HG02571 (cell line): ENCODE measurements at regions not wholly inside any gene's neighbourhood (a gene's known extent, or its start where the extent isn't known, plus 50 kb on each side); places are given as distances from the start of the nearest gene placed in this dataset.

ENCODE experiments used
- ATAC-seq: cut with Tn5 transposase; IDR thresholded peaks from one replicate; pipeline ENCODE4 v1.9.1; 2021; ENCODE audit warnings: mild to moderate bottlenecking, moderate library complexity; ENCODE audit not compliant: unreplicated experiment

DNA sequence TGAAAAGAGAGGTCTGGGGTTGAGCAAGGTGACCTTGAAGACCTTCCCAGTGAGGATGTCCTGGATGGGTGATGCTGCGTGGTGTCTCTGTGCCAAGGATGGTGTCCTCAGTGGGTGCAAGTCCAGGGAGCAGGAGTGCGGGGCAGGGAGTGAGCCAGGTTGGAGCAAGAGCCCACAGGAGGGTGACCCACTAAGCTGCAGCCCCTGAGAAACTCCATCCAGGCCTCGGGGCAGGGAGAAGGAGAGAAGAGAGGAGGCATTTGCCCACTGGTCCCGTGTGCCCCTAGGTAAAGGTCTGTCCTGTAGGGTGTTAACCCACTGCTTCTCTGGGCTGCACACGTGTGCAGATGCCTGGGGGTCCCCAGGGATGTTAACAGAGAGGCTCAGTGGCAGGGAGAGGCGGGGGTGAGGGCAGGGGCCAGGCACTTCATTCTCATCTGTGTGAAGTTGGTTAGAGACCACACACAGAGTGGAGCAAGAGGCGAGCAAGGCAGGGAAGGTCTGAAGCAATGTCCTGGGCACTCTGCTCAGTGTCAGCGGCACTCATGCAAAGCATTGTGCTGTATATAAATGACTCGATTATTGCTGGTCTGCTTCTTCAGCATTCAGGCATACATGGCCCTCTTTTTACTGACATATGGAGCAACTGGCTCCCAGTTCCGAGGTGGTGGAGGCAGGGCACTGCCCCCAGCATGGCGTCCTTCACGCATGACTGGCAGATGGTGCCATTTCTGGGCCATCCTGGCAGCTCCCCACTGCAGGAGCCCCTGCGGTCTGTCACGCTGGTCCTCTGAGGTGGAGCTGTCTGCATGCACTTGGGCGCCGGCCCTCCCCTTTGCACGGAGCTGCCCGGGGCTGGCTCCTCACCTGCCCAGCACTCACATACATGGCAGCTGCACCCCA lies 117.2 kb upstream of the HS6ST1 start:
- ATAC-seq: no peak

DNA sequence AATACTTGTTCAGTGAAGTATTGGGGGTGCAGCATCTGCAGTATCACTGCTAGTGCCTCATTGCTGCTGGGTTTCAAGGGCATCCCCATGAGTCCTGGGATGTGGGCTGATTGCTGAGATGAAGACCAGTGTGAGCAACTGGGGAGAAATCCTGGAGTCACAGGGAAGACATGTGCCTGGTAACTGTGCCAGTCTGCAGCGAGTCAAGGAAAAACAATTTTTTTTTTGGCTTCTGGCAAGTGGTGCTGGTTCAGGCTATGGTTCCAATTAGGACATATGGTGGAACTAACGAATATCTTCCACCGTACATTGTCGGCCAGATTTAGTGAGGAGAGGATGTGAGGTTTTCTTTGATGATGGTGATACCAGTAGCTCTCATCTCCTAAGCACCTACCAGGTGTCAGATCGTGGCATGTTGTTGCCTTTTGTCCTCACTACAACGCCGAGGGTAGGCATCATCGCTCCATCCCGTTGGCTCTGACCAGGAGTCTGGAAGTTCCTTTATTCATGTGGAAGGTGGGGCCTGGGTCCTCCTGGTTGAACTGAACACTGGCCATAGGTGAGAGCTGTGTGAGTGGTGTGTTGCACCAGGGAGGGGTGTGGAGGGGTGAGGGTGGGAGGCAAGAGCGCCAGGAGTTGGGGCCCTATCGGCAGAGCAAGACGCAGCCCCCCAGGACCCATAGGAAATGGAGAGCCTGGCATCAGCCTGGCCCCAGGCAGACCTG lies 118.0 kb upstream of the HS6ST1 start:
- no peak for ATAC-seq

DNA sequence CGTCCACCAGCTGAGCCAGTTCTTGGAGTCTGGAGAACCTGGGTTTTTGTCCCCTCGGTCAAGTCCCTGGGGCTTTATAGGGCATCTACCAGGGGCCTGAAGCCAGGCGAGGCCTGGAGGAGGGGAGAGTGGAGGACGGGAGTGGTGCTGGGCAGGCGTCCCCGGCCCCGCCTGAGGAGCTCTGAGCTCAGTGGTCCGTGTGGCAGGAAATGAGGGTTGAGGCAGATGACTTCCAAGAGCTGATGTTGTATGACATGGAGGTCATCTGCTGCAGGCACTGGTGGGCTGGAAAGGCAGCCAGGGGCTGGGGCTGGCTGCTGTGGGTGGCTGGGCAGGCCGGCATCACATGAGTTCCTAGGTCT lies 118.5 kb upstream of the HS6ST1 start:
- ATAC-seq: no peak

- no peak for ATAC-seq
These were observed 119.4 kb upstream of the HS6ST1 start for GRCh38 chr2:128438091-128438490.

DNA sequence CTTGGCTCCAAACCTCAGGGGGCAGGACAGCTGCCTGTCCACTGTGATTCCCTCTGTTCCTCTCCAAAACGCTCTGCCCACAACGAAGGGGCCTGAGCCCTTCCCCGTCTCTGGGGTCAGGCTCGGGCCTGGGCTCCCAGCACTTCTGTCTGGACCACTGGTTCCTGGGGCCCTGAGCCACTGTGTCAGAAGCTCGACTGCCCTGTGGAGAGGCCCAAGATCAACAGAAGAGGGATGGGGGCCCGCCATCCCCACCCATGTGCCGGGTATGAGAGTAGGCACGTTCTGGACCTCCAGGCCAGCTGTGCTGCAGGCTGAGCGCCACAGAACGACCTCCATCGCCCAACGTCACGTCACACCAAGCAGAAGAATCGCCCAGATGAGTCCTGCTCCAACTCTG lies 119.9 kb upstream of the HS6ST1 start:
- no peak for ATAC-seq

- ATAC-seq: no peak
These were observed 120.5 kb upstream of the HS6ST1 start for GRCh38 chr2:128439031-128439790.

DNA sequence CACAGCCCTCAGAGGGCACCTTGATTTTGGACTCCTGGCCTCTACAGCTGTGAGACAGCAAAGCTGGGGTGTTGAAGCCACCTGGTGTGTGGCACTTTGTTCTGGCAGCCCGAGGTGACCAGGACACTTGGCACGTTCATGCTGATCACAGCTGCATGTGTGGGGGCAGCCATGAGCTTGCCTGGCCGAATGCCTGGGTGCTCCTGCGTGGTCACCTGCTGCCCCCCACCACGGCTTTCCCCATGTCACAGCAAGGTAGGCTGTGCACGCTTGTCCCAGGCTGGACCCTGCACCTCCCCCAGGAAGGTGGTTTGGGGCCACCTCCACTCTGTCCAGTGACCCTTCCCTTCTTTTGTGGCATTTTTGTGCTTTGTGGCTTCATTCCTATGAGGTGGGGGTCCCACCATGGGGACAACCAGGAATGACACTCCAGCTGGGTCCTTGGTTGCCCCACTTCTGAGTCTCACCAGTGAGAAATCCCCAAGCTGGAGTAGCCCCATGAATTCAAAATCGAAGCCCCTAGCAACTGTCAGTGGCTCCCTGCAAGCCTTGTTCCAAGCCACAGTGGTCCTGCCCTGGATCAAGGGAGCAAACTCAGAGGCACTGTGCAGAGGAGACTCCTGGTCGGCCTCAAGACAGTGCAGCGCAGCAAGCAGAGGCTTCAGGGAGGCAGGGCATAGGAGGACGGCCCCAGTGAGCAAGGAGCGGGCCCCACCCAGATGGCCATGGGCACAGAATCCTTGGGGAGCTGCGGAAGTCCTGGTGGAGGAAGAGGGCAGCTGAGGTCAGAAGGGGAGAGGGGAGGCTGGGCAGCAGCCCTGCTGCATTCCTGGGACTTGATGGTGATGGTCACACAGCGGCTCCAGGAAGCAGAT lies 121.4 kb upstream of the HS6ST1 start:
- no peak for ATAC-seq

GRCh38 chr2:128440666-128441340 lies 122.1 kb upstream of the HS6ST1 start:
- ATAC-seq: no peak

DNA sequence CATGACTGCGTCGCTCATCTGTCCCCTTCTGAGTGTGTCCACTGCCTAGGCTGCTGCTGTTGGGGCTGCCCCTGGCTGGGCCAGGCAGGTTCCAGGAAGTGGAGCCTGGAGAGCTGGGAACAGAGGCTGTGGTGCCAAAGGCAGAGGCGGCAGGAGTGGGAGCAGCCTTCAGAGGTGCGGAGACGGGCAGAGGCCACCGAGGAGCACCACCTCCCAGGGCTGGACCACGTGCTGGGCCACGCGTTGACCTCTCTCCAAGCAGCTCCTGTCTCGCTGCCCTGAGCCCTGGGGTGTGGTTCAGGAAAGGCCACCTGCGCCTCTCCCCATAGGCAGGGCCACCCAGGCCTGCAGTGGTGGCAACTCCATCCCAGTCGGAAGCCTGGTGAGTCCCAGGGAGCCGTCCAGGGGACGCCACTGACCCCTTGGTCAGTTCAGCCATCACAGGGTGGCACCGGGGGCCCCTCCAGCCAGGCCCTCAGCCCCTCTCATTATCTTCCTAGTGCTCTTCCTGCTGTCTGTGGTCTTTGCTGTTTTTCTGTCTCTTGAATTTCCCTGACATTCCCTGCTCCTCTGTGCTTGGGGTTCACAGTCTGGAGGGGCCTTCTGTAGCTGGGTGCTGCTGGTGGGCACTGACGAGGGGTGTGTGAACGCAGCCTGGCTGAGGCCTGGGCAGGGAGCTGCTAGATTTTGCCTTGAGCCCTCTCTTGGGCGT lies 122.8 kb upstream of the HS6ST1 start:
- ATAC-seq: no peak

DNA sequence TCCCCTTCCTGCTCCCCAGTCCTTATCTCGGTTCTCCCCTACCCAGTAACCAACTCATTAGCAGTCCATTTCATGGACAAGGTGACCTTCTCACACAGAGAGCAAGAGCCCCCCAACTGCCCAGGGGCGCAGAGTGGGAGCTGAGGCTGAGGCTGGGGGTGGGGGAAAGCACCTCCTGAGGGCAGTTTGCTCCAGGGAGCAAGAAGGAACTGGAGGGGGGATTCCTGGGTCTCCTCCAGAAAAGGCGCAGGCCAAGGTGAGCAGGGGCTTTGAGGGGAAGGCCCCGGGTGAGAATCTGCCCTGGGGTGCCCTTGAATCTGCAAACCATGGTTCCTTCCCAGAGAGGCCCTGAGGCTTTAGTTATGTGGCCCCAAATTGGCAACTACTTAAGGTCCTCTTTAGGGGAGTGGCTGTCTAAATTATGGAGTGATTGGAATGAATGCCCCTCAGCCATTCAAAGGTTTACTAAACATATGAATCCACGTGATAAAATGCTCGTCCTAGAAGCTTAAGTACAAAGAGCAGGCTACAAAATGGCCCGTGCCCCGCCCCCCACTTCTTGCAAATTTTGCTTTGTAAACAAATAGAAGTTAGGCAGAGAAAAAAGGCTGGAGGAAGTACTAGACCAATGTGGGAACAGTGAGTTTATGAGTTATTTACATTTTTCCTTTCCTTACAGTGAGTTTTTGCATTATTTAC lies 123.5 kb upstream of the HS6ST1 start:
- no peak for ATAC-seq

GRCh38 chr2:128442891-128443302 lies 124.2 kb upstream of the HS6ST1 start:
- ATAC-seq: no peak

DNA sequence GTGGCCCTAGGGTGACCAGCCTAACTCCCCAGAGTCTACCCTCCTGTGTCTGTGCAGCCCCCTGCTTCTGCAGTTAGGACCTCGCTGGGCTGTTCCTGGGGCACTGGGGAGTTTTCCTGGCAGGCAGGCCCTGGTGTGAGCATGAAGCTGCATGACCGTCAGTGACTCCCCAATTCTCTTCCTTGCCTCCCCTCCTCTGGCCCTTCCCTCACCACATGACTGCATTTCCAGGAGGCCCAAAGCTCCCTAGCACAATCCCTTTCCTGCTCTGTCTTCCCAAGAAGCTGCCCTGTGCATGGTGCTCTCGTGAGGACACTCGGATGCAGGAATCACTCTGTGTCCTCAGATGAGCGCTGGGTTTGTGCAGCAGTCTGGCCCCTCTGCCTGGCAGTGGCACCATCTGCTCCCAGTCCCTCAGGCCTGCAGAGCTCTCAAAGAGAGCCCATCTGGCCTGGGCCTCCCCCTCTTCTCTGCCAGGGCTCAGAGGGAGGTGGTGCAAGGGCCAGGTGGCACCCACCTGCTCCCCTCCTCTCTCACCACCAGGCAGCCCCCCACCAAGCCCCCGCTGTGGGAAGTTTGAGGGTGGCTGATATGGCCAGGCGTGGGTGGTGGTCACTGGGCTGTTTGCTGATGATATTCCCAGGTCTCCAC lies 125.6 kb upstream of the HS6ST1 start:
- no peak for ATAC-seq

DNA sequence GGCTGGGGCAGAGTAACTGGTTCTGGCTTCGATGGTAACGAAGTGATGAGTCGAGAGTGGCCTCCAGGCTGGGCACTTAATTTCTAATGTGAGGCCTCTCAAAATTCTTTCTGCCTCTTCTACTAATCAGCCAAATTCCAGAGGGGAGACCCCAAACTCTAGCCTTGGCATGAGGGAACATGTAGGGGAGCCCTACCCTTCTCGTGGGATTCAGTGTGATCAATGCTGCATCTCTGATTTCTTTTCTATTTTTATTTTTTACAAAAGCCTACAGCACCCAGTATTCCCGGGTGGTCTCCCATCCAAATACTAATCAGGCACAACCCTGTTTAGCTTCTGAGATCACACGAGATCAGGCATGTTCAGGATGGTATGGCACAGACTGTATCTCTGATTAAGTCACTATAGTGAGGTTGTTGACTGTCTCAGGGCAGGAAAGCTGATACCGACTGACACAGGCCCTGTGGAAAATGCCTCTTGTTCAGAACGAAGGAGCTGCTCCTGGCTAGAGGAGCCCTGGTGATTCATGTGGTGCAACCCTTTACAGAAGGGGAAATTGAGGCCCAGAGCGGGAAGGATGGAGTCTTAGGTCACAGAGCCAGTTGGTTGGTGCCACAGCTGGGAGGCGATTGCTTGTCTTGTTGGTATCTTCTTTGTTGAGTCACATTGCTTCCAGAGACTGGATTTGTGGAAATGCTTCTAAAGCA lies 126.3 kb upstream of the HS6ST1 start:
- no peak for ATAC-seq

DNA sequence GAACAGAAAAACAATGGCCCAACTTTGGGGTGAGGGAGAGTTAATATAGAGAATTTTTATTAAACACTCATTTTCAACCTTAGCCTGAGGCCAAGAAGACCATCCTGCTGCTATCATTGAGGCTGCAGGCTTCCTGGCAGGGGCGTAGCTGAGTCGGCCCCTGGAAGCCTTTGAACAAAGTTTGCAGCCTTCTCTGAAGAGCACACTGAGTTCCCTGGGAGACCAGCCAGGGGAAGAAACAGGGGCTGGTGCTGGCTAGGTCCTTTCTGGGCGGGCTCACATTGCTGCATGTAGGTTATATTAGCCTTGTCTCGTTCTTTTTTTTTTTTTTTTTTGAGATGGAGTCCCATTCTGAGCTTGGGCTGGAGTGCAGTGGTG lies 126.8 kb upstream of the HS6ST1 start:
- no peak for ATAC-seq

DNA sequence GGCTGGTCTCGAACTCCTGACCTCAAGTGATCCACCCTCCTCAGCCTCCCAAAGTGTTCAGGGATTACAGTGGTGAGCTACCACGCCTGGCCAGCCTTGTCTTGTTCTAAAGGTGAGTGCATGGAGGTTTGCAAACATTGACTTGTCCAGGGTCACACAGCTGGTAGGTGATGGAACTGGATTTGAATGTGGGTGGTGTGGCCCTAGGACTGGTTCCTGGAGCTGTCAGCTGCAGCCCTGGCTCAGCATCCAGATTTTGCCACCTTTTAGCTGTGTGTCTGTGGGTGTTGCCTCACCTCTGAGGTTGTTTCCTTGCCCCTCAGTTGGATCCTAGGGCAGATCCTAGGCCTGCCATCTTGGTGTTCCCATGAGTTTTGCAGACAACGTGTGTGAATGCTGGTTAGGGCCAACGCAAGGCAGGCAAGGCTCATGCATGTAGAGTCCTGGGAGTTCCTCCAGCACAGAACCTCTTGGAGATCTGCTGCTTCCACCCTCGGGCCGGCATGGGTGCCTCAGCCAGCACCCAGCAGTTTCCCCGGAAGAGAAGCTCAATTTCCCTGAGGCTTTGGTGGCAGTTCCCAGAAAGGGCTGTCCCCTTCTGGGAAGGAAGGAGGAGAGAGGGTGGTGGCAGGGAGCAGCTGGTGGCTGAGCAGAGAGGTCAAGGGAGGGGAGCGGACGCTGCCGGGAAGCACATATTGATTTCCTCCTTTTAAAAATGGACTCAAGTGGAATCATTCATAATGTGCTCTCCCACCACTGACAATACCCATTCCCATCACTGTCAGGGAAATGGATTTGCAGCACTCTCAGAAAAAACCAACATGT lies 127.6 kb upstream of the HS6ST1 start:
- no peak for ATAC-seq

GRCh38 chr2:128446874-128447537 lies 128.3 kb upstream of the HS6ST1 start:
- no peak for ATAC-seq
